GM12891 (cell line): ENCODE measurements at regions not wholly inside any gene's neighbourhood (a gene's known extent, or its start where the extent isn't known, plus 50 kb on each side); places are given as distances from the start of the nearest gene placed in this dataset.

Experiments
- PAX5 ChIP-seq: IDR thresholded peaks from 2 replicates; pipeline ENCODE4 v1.6.1; 2011; ENCODE audit warnings: low read length, moderate library complexity, mild to moderate bottlenecking; ENCODE audit not compliant: insufficient read depth, severe bottlenecking
- POLR2A ChIP-seq: IDR thresholded peaks from 2 replicates; pipeline ENCODE4 v1.6.1; 2011; ENCODE audit warnings: low read depth, low read length, control low read depth
- POLR2AphosphoS5 ChIP-seq: IDR thresholded peaks from 2 replicates; pipeline ENCODE4 v1.6.1; 2011; ENCODE audit warnings: low read depth, low read length, control low read depth
- SPI1 ChIP-seq: IDR thresholded peaks from 2 replicates; pipeline ENCODE4 v1.6.1; 2011; ENCODE audit warnings: low read depth, low read length, control low read depth
- TAF1 ChIP-seq: IDR thresholded peaks from 2 replicates; pipeline ENCODE4 v1.6.1; 2011; ENCODE audit warnings: low read depth, low read length, control low read depth

DNA sequence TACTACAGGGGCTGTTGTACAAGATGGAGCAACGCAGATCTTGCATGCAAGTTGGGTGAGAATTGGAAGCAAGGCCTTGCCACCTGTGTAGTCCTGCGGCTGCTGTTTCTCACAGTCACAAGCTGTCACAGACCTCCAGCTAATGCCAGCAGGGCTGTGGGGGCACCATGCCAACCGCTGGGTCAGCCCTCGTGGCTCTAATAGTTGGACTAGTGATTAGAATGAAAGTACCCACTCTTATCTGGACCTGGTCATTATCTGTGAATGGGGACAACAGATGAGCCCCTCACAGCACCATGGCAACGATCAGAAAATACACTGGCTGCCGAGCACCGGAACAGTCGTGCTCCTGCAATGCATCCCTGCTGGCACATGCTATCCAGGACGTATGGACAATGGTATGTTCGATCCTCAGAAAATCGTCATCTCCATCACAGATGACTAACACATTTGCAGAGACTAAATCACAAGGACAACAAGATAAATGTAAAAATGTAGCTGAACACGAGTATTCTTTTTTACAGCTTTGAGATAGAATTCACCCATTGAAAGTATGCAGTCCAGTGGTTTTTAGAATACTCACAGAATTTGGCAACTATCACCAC is 80.4 kb upstream of the CALN1 start:
- no peak for TF ChIP-seq POLR2A
- no peak for TF ChIP-seq POLR2AphosphoS5
- TF ChIP-seq SPI1, result no peak
- TF ChIP-seq PAX5, result no peak
- TF ChIP-seq TAF1, result no peak
